Gastroesophageal sphincter (tissue), 3 donors: ENCODE measurements at regions not wholly inside any gene's neighbourhood (a gene's known extent, or its start where the extent isn't known, plus 50 kb on each side); places are given as distances from the start of the nearest gene placed in this dataset.
"Not testable (repeated sequence)": the region's sequence is repeated elsewhere in the genome, so short reads cannot be mapped to it uniquely, and the experiment has no call there.

ENCODE experiments used
- CTCF ChIP-seq, 4 experiments: fragments of 200-600 bp in 2 of 4; fragments of 450-650 bp in 2 of 4; sonication (generic) in 1 of 4; IDR thresholded peaks; one replicate each; pipeline ENCODE4 v1.5.1; 2017 to 2019; ENCODE audit warnings: antibody characterized with exemption in 4 of 4, mild to moderate bottlenecking in 2 of 4, moderate library complexity in 2 of 4
- EP300 ChIP-seq: sonication (generic); formaldehyde crosslinking; IDR thresholded peaks from one replicate; pipeline ENCODE4 v1.6.1; 2017; ENCODE audit warnings: antibody characterized with exemption, mild to moderate bottlenecking
- POLR2A ChIP-seq, 2 donors: fragments of 450-650 bp; IDR thresholded peaks; one replicate each; pipeline ENCODE4 v1.6.1; 2017; ENCODE audit warnings: antibody characterized with exemption in 2 of 2, mild to moderate bottlenecking in 2 of 2, moderate library complexity in 1 of 2
- POLR2AphosphoS5 ChIP-seq: sonication (generic); formaldehyde crosslinking; IDR thresholded peaks from one replicate; pipeline ENCODE4 v1.6.1; 2017; ENCODE audit warnings: antibody characterized with exemption

- not testable (repeated sequence) for TF ChIP-seq CTCF (IDR thresholded peaks at IDR 0.05); EP300; POLR2A (IDR thresholded peaks at IDR 0.05); POLR2AphosphoS5
These were observed 69.0 kb downstream of the ADRB2 start for GRCh38 chr5:148895441-148895840.
